Effector memory CD4-positive, alpha-beta T cell (primary cell): ENCODE measurements at regions not wholly inside any gene's neighbourhood (a gene's known extent, or its start where the extent isn't known, plus 50 kb on each side); places are given as distances from the start of the nearest gene placed in this dataset.

Experiments
- DNase-seq, 3 donors: peaks; one replicate each; pipeline ENCODE4 v3.0.0-alpha.2; 2020
- H3K27ac ChIP-seq: 2 replicates; pipeline ENCODE4 v1.7.0; 2013; ENCODE audit warnings: mild to moderate bottlenecking, low read length, moderate library complexity; ENCODE audit not compliant: insufficient read depth, poor library complexity, severe bottlenecking
- H3K27me3 ChIP-seq: replicated peaks from 2 replicates; pipeline ENCODE4 v1.7.0; 2013; ENCODE audit warnings: mild to moderate bottlenecking, low read length; ENCODE audit not compliant: insufficient read depth, control insufficient read depth, poor library complexity, severe bottlenecking
- H3K36me3 ChIP-seq: 2 replicates; pipeline ENCODE4 v1.7.0; 2013; ENCODE audit warnings: mild to moderate bottlenecking, low read length, moderate library complexity; ENCODE audit not compliant: control insufficient read depth, insufficient read depth
- H3K4me1 ChIP-seq: 2 replicates; pipeline ENCODE4 v1.7.0; 2013; ENCODE audit warnings: low read length, mild to moderate bottlenecking; ENCODE audit not compliant: control insufficient read depth, insufficient read depth, poor library complexity, severe bottlenecking
- H3K4me3 ChIP-seq: 2 replicates; pipeline ENCODE4 v1.7.0; 2013; ENCODE audit warnings: low read length, low read depth, mild to moderate bottlenecking; ENCODE audit not compliant: insufficient read depth, poor library complexity, severe bottlenecking
- H3K9me3 ChIP-seq: 2 replicates; pipeline ENCODE4 v1.7.0; 2013; ENCODE audit warnings: mild to moderate bottlenecking, low read length, moderate library complexity; ENCODE audit not compliant: control insufficient read depth

GRCh38 chr3:94739420-94739819, 676.6 kb downstream of the NSUN3 start:
- H3K4me3 ChIP-seq: no peak overlapping the region

GRCh38 chr3:94758751-94759150, 695.9 kb downstream of the NSUN3 start:
- Histone ChIP-seq H3K27ac (no peak overlapping the region), H3K4me1 (no peaks in the 10 kb centered on the region), H3K36me3 (no peaks in the 10 kb centered on the region), H3K4me3 (no peak overlapping the region), H3K9me3 (no peaks in the 10 kb centered on the region), H3K27me3 (no peaks in the 10 kb centered on the region)
- DNase-seq: no peak

More at GRCh38 chr3:94739420-94739819, 676.6 kb downstream of the NSUN3 start:
- DNase-seq: no peak
- no peak overlapping the region for H3K27ac ChIP-seq
- no peaks in the 10 kb centered on the region for H3K4me1 ChIP-seq
- H3K27me3 ChIP-seq: no peaks in the 10 kb centered on the region
- H3K36me3 ChIP-seq: no peaks in the 10 kb centered on the region
- no peaks in the 10 kb centered on the region for H3K9me3 ChIP-seq

- no peak overlapping the region for H3K27ac ChIP-seq
- H3K9me3 ChIP-seq: no peaks in the 10 kb centered on the region
- no peaks in the 10 kb centered on the region for H3K4me1 ChIP-seq
- no peaks in the 10 kb centered on the region for H3K27me3 ChIP-seq
- H3K4me3 ChIP-seq: no peak overlapping the region
- DNase-seq: no peak
- H3K36me3 ChIP-seq: no peaks in the 10 kb centered on the region
Observed at GRCh38 chr3:94772402-94772801, 709.5 kb downstream of the NSUN3 start.

GRCh38 chr3:94775746-94776145, 712.9 kb downstream of the NSUN3 start:
- Histone ChIP-seq H3K4me3 (no peak overlapping the region), H3K36me3 (no peaks in the 10 kb centered on the region), H3K4me1 (no peaks in the 10 kb centered on the region), H3K27me3 (no peaks in the 10 kb centered on the region), H3K27ac (no peak overlapping the region), H3K9me3 (no peaks in the 10 kb centered on the region)
- DNase-seq: no peak

GRCh38 chr3:94776401-94776915, 713.6 kb downstream of the NSUN3 start:
- DNase-seq: no peak
- Histone ChIP-seq H3K9me3 (no peaks in the 10 kb centered on the region), H3K27ac (no peak overlapping the region), H3K36me3 (no peaks in the 10 kb centered on the region), H3K27me3 (no peaks in the 10 kb centered on the region), H3K4me3 (no peak overlapping the region), H3K4me1 (no peaks in the 10 kb centered on the region)

- Histone ChIP-seq H3K36me3 (no peaks in the 10 kb centered on the region), H3K27ac (no peak overlapping the region), H3K4me3 (no peak overlapping the region), H3K4me1 (no peaks in the 10 kb centered on the region), H3K9me3 (no peaks in the 10 kb centered on the region), H3K27me3 (no peaks in the 10 kb centered on the region)
- no peak for DNase-seq
Observed at GRCh38 chr3:94778289-94778688, 715.4 kb downstream of the NSUN3 start.

- H3K9me3 ChIP-seq: no peaks in the 10 kb centered on the region
- no peak for DNase-seq
- H3K27me3 ChIP-seq: no peaks in the 10 kb centered on the region
- no peaks in the 10 kb centered on the region for H3K4me1 ChIP-seq
- no peak overlapping the region for H3K27ac ChIP-seq
- H3K36me3 ChIP-seq: no peaks in the 10 kb centered on the region
- H3K4me3 ChIP-seq: no peak overlapping the region
Observed at GRCh38 chr3:94778814-94779494, 716.1 kb downstream of the NSUN3 start.

- Histone ChIP-seq H3K4me3 (no peak overlapping the region), H3K9me3 (no peaks in the 10 kb centered on the region), H3K36me3 (no peaks in the 10 kb centered on the region), H3K27me3 (no peaks in the 10 kb centered on the region), H3K4me1 (no peaks in the 10 kb centered on the region), H3K27ac (no peak overlapping the region)
- no peak for DNase-seq
Observed at GRCh38 chr3:94779699-94780098, 716.8 kb downstream of the NSUN3 start.

- no peaks in the 10 kb centered on the region for H3K27me3 ChIP-seq
- H3K36me3 ChIP-seq: no peaks in the 10 kb centered on the region
- no peaks in the 10 kb centered on the region for H3K9me3 ChIP-seq
- no peak overlapping the region for H3K27ac ChIP-seq
- H3K4me1 ChIP-seq: no peaks in the 10 kb centered on the region
- no peak overlapping the region for H3K4me3 ChIP-seq
- DNase-seq: no peak
Observed at GRCh38 chr3:94784274-94784673, 721.4 kb downstream of the NSUN3 start.

GRCh38 chr3:94787066-94787465, 724.2 kb downstream of the NSUN3 start:
- Histone ChIP-seq H3K4me3 (no peak overlapping the region), H3K27ac (no peak overlapping the region), H3K4me1 (no peaks in the 10 kb centered on the region), H3K27me3 (no peaks in the 10 kb centered on the region), H3K36me3 (no peaks in the 10 kb centered on the region), H3K9me3 (no peaks in the 10 kb centered on the region)
- no peak for DNase-seq
